ENCODE measurements at regions not wholly inside any gene's neighbourhood (a gene's known extent, or its start where the extent isn't known, plus 50 kb on each side); places are given as distances from the start of the nearest gene placed in this dataset.

- TF ChIP-seq POLR2A (IDR thresholded peaks at IDR 0.05; ENCODE audit: low read depth, low read length) (no peak), TAF1 (IDR thresholded peaks at IDR 0.05; ENCODE audit: low read depth, low read length) (no peak), POLR2AphosphoS5 (IDR thresholded peaks at IDR 0.05; ENCODE audit: low read depth, low read length) (no peak), POU2F2 (IDR thresholded peaks at IDR 0.05; ENCODE audit: low read depth, low read length) (no peak)
These were observed 62.8 kb upstream of the MYO16 start for GRCh38 chr13:108566413-108567170.
